ENCODE measurements at regions not wholly inside any gene's neighbourhood (a gene's known extent, or its start where the extent isn't known, plus 50 kb on each side); places are given as distances from the start of the nearest gene placed in this dataset.
"Not testable (repeated sequence)": the region's sequence is repeated elsewhere in the genome, so short reads cannot be mapped to it uniquely, and the experiment has no call there.

GRCh38 chr1:192517716-192518355 lies 57.7 kb upstream of the RGS1 start:
- TF ChIP-seq POLR2A (IDR thresholded peaks at IDR 0.05; ENCODE audit: low read depth); CTCF (IDR thresholded peaks at IDR 0.05); POLR2AphosphoS5 (IDR thresholded peaks at IDR 0.05): not testable (repeated sequence)
